ENCODE measurements at regions not wholly inside any gene's neighbourhood (a gene's known extent, or its start where the extent isn't known, plus 50 kb on each side); places are given as distances from the start of the nearest gene placed in this dataset.

- WGBS, 2 experiments (ENCODE audit: insufficient coverage in 1 of 2, insufficient read length in 1 of 2), result 91 to 98% methylated on average over 4 to 5 of the region's 5 CpGs
Measured at GRCh38 chr3:40631341-40631995, 106.7 kb downstream of the ZNF621 start.

GRCh38 chr3:40637906-40638305 lies 113.1 kb downstream of the ZNF621 start:
- no peak for TF ChIP-seq CTCF (conservative IDR thresholded peaks at IDR 0.05)
- H3K4me1 Mint-ChIP-seq, result no peaks in the 10 kb centered on the region
- H3K36me3 Mint-ChIP-seq (ENCODE audit: low read depth), result no peaks in the 10 kb centered on the region
- H3K9me3 ChIP-seq (ENCODE audit: control insufficient read depth, low read length), result no peaks in the 10 kb centered on the region
- H3K4me3 Mint-ChIP-seq, result no peak overlapping the region
- no peak overlapping the region for H3K27ac Mint-ChIP-seq
- no peak overlapping the region for H3K4me3 ChIP-seq (ENCODE audit: low read length)
- H3K27ac ChIP-seq (ENCODE audit: low read depth, low read length), result no peak overlapping the region
- H3K9ac ChIP-seq (ENCODE audit: extremely low read depth, low read length, poor library complexity, severe bottlenecking), result no peak overlapping the region
- H3K27me3 ChIP-seq (ENCODE audit: control insufficient read depth, insufficient read depth, low read length, poor library complexity, severe bottlenecking), result peaks cover 11% of the 10 kb centered on the region
- H3K27me3 Mint-ChIP-seq (ENCODE audit: insufficient read depth), result peaks cover 10% of the 10 kb centered on the region
- no peaks in the 10 kb centered on the region for H3K4me1 ChIP-seq (ENCODE audit: control insufficient read depth, insufficient read depth, low read length)
- H3K36me3 ChIP-seq (ENCODE audit: control insufficient read depth, insufficient read depth, low read length), result no peaks in the 10 kb centered on the region
- H3K9me3 Mint-ChIP-seq, result peaks cover 9% of the 10 kb centered on the region
- no peak for DNase-seq
- WGBS, 2 experiments (ENCODE audit: insufficient coverage in 1 of 2, insufficient read length in 1 of 2), result 75 to 94% methylated on average over 1 to 2 of the region's 2 CpGs

More at GRCh38 chr3:40631341-40631995, 106.7 kb downstream of the ZNF621 start:
- Mint-ChIP-seq H3K27me3 (ENCODE audit: insufficient read depth) (no peaks in the 10 kb centered on the region), H3K9me3 (peaks cover 42% of the 10 kb centered on the region), H3K4me1 (peaks cover 9% of the 10 kb centered on the region), H3K36me3 (ENCODE audit: low read depth) (peaks cover 4% of the 10 kb centered on the region), H3K4me3 (no peak overlapping the region), H3K27ac (no peak overlapping the region)
- no peaks in the 10 kb centered on the region for H3K27me3 ChIP-seq (ENCODE audit: control insufficient read depth, insufficient read depth, low read length, poor library complexity, severe bottlenecking)
- H3K4me3 ChIP-seq (ENCODE audit: low read length), result no peak overlapping the region
- DNase-seq, result no peak
- H3K27ac ChIP-seq (ENCODE audit: low read depth, low read length), result no peak overlapping the region
- H3K9ac ChIP-seq (ENCODE audit: extremely low read depth, low read length, poor library complexity, severe bottlenecking), result no peak overlapping the region
- no peaks in the 10 kb centered on the region for H3K4me1 ChIP-seq (ENCODE audit: control insufficient read depth, insufficient read depth, low read length)
- no peaks in the 10 kb centered on the region for H3K36me3 ChIP-seq (ENCODE audit: control insufficient read depth, insufficient read depth, low read length)
- H3K9me3 ChIP-seq (ENCODE audit: control insufficient read depth, low read length), result peaks cover 26% of the 10 kb centered on the region
- TF ChIP-seq CTCF (conservative IDR thresholded peaks at IDR 0.05), result no peak

GRCh38 chr3:40639006-40639405 lies 114.2 kb downstream of the ZNF621 start:
- H3K4me3 ChIP-seq (ENCODE audit: low read length), result no peak overlapping the region

More at GRCh38 chr3:40639006-40639405, 114.2 kb downstream of the ZNF621 start:
- Histone ChIP-seq H3K36me3 (ENCODE audit: control insufficient read depth, insufficient read depth, low read length) (no peaks in the 10 kb centered on the region), H3K4me1 (ENCODE audit: control insufficient read depth, insufficient read depth, low read length) (no peaks in the 10 kb centered on the region), H3K9me3 (ENCODE audit: control insufficient read depth, low read length) (no peaks in the 10 kb centered on the region), H3K9ac (ENCODE audit: extremely low read depth, low read length, poor library complexity, severe bottlenecking) (no peak overlapping the region), H3K27ac (ENCODE audit: low read depth, low read length) (no peak overlapping the region), H3K27me3 (ENCODE audit: control insufficient read depth, insufficient read depth, low read length, poor library complexity, severe bottlenecking) (peaks cover 21% of the 10 kb centered on the region)
- no peaks in the 10 kb centered on the region for H3K36me3 Mint-ChIP-seq (ENCODE audit: low read depth)
- H3K27me3 Mint-ChIP-seq (ENCODE audit: insufficient read depth), result peaks cover 13% of the 10 kb centered on the region
- 93% methylated on average over 1 of the region's 1 CpG; no CpG with 5 or more reads in 1 of the 2 experiments for WGBS, 2 experiments (ENCODE audit: insufficient coverage in 1 of 2, insufficient read length in 1 of 2)
- no peak for TF ChIP-seq CTCF (conservative IDR thresholded peaks at IDR 0.05)
- no peaks in the 10 kb centered on the region for H3K4me1 Mint-ChIP-seq
- no peak overlapping the region for H3K27ac Mint-ChIP-seq
- H3K4me3 Mint-ChIP-seq, result no peak overlapping the region
- peaks cover 9% of the 10 kb centered on the region for H3K9me3 Mint-ChIP-seq
- no peak for DNase-seq

Data from endodermal cell (in vitro differentiated cells).